HuH-7 (cell line): ENCODE measurements at regions not wholly inside any gene's neighbourhood (a gene's known extent, or its start where the extent isn't known, plus 50 kb on each side); places are given as distances from the start of the nearest gene placed in this dataset.

ENCODE experiments used
- DNase-seq: peaks from one replicate; pipeline ENCODE4 v3.0.0; 2011; ENCODE audit warnings: low spot score

GRCh38 chr2:59662127-59662861 lies 891.2 kb downstream of the BCL11A start:
- no peak for DNase-seq

- DNase-seq, result no peak
Measured at GRCh38 chr2:59660262-59660661, 893.2 kb downstream of the BCL11A start.

- no peak for DNase-seq
Measured at GRCh38 chr2:59658906-59659635, 894.4 kb downstream of the BCL11A start.

- no peak for DNase-seq
Measured at GRCh38 chr2:59655809-59656208, 897.6 kb downstream of the BCL11A start.

GRCh38 chr2:59654710-59655109 lies 898.7 kb downstream of the BCL11A start:
- no peak for DNase-seq

GRCh38 chr2:59653164-59653563 lies 900.3 kb downstream of the BCL11A start:
- no peak for DNase-seq

- no peak for DNase-seq
Measured at GRCh38 chr2:59630789-59631188, 922.7 kb downstream of the BCL11A start.

GRCh38 chr2:59627599-59627998 lies 925.9 kb downstream of the BCL11A start:
- DNase-seq, result no peak

- DNase-seq, result no peak
Measured at GRCh38 chr2:59622599-59623308, 930.7 kb downstream of the BCL11A start.

- no peak for DNase-seq
Measured at GRCh38 chr2:59604123-59604522, 949.3 kb downstream of the BCL11A start.

- DNase-seq, result no peak
Measured at GRCh38 chr2:59594671-59595222, 958.7 kb downstream of the BCL11A start.

- no peak for DNase-seq
Measured at GRCh38 chr2:59590798-59591197, 962.7 kb downstream of the BCL11A start.

GRCh38 chr2:59589881-59590280 lies 963.6 kb downstream of the BCL11A start:
- DNase-seq, result no peak

GRCh38 chr2:59588286-59588685 lies 965.2 kb downstream of the BCL11A start:
- no peak for DNase-seq

GRCh38 chr2:59586176-59586575 lies 967.3 kb downstream of the BCL11A start:
- no peak for DNase-seq

- no peak for DNase-seq
Measured at GRCh38 chr2:59585655-59586054, 967.8 kb downstream of the BCL11A start.

GRCh38 chr2:59584958-59585357 lies 968.5 kb downstream of the BCL11A start:
- DNase-seq, result peak; percentile 2

- no peak for DNase-seq
Measured at GRCh38 chr2:59583173-59583765, 970.2 kb downstream of the BCL11A start.

- DNase-seq, result no peak
Measured at GRCh38 chr2:59578349-59578748, 975.1 kb downstream of the BCL11A start.

GRCh38 chr2:59575191-59575590 lies 978.3 kb downstream of the BCL11A start:
- DNase-seq, result no peak

- DNase-seq, result no peak
Measured at GRCh38 chr2:59572227-59572626, 981.2 kb downstream of the BCL11A start.

GRCh38 chr2:59570818-59571217 lies 982.6 kb downstream of the BCL11A start:
- no peak for DNase-seq
